HG02763 (cell line): ENCODE measurements at regions not wholly inside any gene's neighbourhood (a gene's known extent, or its start where the extent isn't known, plus 50 kb on each side); places are given as distances from the start of the nearest gene placed in this dataset.

Source experiments
- ATAC-seq: cut with Tn5 transposase; IDR thresholded peaks from one replicate; pipeline ENCODE4 v1.9.1; 2021; ENCODE audit warnings: mild to moderate bottlenecking, moderate library complexity; ENCODE audit not compliant: unreplicated experiment

- no peak for ATAC-seq
These were observed 1976.7 kb upstream of the ADGRL3 start for GRCh38 chr4:59223292-59223941.

GRCh38 chr4:59238212-59238611 is 1961.9 kb upstream of the ADGRL3 start:
- no peak for ATAC-seq

GRCh38 chr4:59240011-59240410 is 1960.1 kb upstream of the ADGRL3 start:
- ATAC-seq: no peak

GRCh38 chr4:59243038-59243437 is 1957.1 kb upstream of the ADGRL3 start:
- no peak for ATAC-seq

- ATAC-seq: no peak
These were observed 1953.1 kb upstream of the ADGRL3 start for GRCh38 chr4:59247032-59247431.

GRCh38 chr4:59248313-59248712 is 1951.8 kb upstream of the ADGRL3 start:
- no peak for ATAC-seq

GRCh38 chr4:59249110-59249509 is 1951.0 kb upstream of the ADGRL3 start:
- no peak for ATAC-seq

GRCh38 chr4:59258002-59258401 is 1942.1 kb upstream of the ADGRL3 start:
- ATAC-seq: no peak

- ATAC-seq: no peak
These were observed 1892.5 kb upstream of the ADGRL3 start for GRCh38 chr4:59307609-59308008.

GRCh38 chr4:59314637-59315036 is 1885.5 kb upstream of the ADGRL3 start:
- no peak for ATAC-seq

GRCh38 chr4:59339631-59340030 is 1860.5 kb upstream of the ADGRL3 start:
- no peak for ATAC-seq

- ATAC-seq: no peak
These were observed 1858.6 kb upstream of the ADGRL3 start for GRCh38 chr4:59341506-59341905.

GRCh38 chr4:59348949-59349348 is 1851.2 kb upstream of the ADGRL3 start:
- ATAC-seq: no peak

- no peak for ATAC-seq
These were observed 1830.9 kb upstream of the ADGRL3 start for GRCh38 chr4:59369229-59369628.

- ATAC-seq: no peak
These were observed 1825.7 kb upstream of the ADGRL3 start for GRCh38 chr4:59374416-59374815.

- no peak for ATAC-seq
These were observed 1819.2 kb upstream of the ADGRL3 start for GRCh38 chr4:59380841-59381366.

GRCh38 chr4:59381591-59381990 is 1818.5 kb upstream of the ADGRL3 start:
- no peak for ATAC-seq

- ATAC-seq: no peak
These were observed 1812.1 kb upstream of the ADGRL3 start for GRCh38 chr4:59387759-59388758.

GRCh38 chr4:59393780-59394179 is 1806.3 kb upstream of the ADGRL3 start:
- ATAC-seq: no peak

- ATAC-seq: no peak
These were observed 1799.8 kb upstream of the ADGRL3 start for GRCh38 chr4:59400334-59400733.

- ATAC-seq: no peak
These were observed 1790.5 kb upstream of the ADGRL3 start for GRCh38 chr4:59409647-59410046.

- no peak for ATAC-seq
These were observed 1787.4 kb upstream of the ADGRL3 start for GRCh38 chr4:59412739-59413138.
